Mesendoderm (in vitro differentiated cells): ENCODE measurements at regions not wholly inside any gene's neighbourhood (a gene's known extent, or its start where the extent isn't known, plus 50 kb on each side); places are given as distances from the start of the nearest gene placed in this dataset.

Source experiments
- DNase-seq: peaks from one replicate; pipeline ENCODE4 v3.0.0; 2013
- H2AK5ac ChIP-seq: 2 replicates; pipeline ENCODE4 v1.6.1; 2013; ENCODE audit warnings: low read length, inconsistent platforms
- H2BK120ac ChIP-seq: 2 replicates; pipeline ENCODE4 v1.6.1; 2013; ENCODE audit warnings: low read depth, mild to moderate bottlenecking, low read length, moderate library complexity, mixed read lengths
- H2BK15ac ChIP-seq: replicated peaks from 2 replicates; pipeline ENCODE4 v1.6.1; 2013; ENCODE audit warnings: low read depth, mild to moderate bottlenecking, moderate library complexity
- H2BK5ac ChIP-seq: 2 replicates; pipeline ENCODE4 v1.6.1; 2013; ENCODE audit warnings: low read length, inconsistent platforms
- H3K18ac ChIP-seq: 2 replicates; pipeline ENCODE4 v1.6.1; 2013; ENCODE audit warnings: mild to moderate bottlenecking, low read length, mixed read lengths
- H3K23ac ChIP-seq: one replicate; pipeline ENCODE4 v1.6.1; 2013; ENCODE audit warnings: low read length
- H3K27ac ChIP-seq: 2 replicates; pipeline ENCODE4 v1.5.1; 2013; ENCODE audit warnings: low read depth, mild to moderate bottlenecking, inconsistent platforms, low read length, moderate library complexity
- H3K27me3 ChIP-seq: 2 replicates; pipeline ENCODE4 v1.6.1; 2013; ENCODE audit warnings: low read length, control low read depth, mild to moderate bottlenecking, inconsistent platforms; ENCODE audit not compliant: insufficient read depth, poor library complexity
- H3K36me3 ChIP-seq: 2 replicates; pipeline ENCODE4 v1.6.1; 2013; ENCODE audit warnings: low read length, inconsistent platforms; ENCODE audit not compliant: control insufficient read depth, insufficient read depth
- H3K4ac ChIP-seq: one replicate; pipeline ENCODE4 v1.6.1; 2013; ENCODE audit warnings: low read depth, mild to moderate bottlenecking, low read length, moderate library complexity
- H3K4me1 ChIP-seq: 2 replicates; pipeline ENCODE4 v1.6.1; 2013; ENCODE audit warnings: low read depth, low read length, inconsistent platforms; ENCODE audit not compliant: control insufficient read depth
- H3K4me2 ChIP-seq: 2 replicates; pipeline ENCODE4 v1.6.1; 2013; ENCODE audit warnings: low read length
- H3K4me3 ChIP-seq: 2 replicates; pipeline ENCODE4 v1.5.1; 2013; ENCODE audit warnings: mild to moderate bottlenecking, low read length
- H3K56ac ChIP-seq: one replicate; pipeline ENCODE4 v1.6.1; 2013; ENCODE audit warnings: low read length
- H3K79me1 ChIP-seq: 2 replicates; pipeline ENCODE4 v1.6.1; 2013; ENCODE audit warnings: low read length, inconsistent platforms
- H3K79me2 ChIP-seq: 2 replicates; pipeline ENCODE4 v1.6.1; 2013; ENCODE audit warnings: mild to moderate bottlenecking, low read length; ENCODE audit not compliant: control insufficient read depth, insufficient read depth
- H3K9ac ChIP-seq: 2 replicates; pipeline ENCODE4 v1.6.1; 2013; ENCODE audit warnings: low read length, inconsistent platforms
- H4K5ac ChIP-seq: one replicate; pipeline ENCODE4 v1.6.1; 2013; ENCODE audit warnings: low read length
- H4K8ac ChIP-seq: one replicate; pipeline ENCODE4 v1.6.1; 2013; ENCODE audit warnings: low read depth, mild to moderate bottlenecking, control low read depth, low read length, moderate library complexity
- WGBS: extraction: QIAGEN DNeasy Blood & Tissue Kit; methylation state at CpG from one replicate; pipeline ENCODE4 v1.1.7; 2013; ENCODE audit warnings: low lambda C conversion rate, missing lambda C conversion rate; ENCODE audit not compliant: insufficient coverage; ENCODE audit errors: extremely low coverage; 5-methylcytosine and 5-hydroxymethylcytosine counted together

- H3K18ac ChIP-seq: no peak overlapping the region
- DNase-seq: no peak
- H2BK15ac ChIP-seq: no peak overlapping the region
- H3K36me3 ChIP-seq: no peaks in the 10 kb centered on the region
- H3K4me2 ChIP-seq: no peak overlapping the region
- H3K79me2 ChIP-seq: no peaks in the 10 kb centered on the region
- H3K23ac ChIP-seq: no peak overlapping the region
- no peak overlapping the region for H2BK120ac ChIP-seq
- H3K9ac ChIP-seq: no peak overlapping the region
- no peak overlapping the region for H3K56ac ChIP-seq
- H3K4me1 ChIP-seq: peaks cover 12% of the 10 kb centered on the region
- no peak overlapping the region for H3K4me3 ChIP-seq
- H3K27ac ChIP-seq: no peak overlapping the region
- H2BK5ac ChIP-seq: no peak overlapping the region
- no peak overlapping the region for H4K5ac ChIP-seq
- no peaks in the 10 kb centered on the region for H3K79me1 ChIP-seq
- H2AK5ac ChIP-seq: no peak overlapping the region
- H4K8ac ChIP-seq: no peak overlapping the region
- H3K4ac ChIP-seq: no peak overlapping the region
- no peaks in the 10 kb centered on the region for H3K27me3 ChIP-seq
- no CpG with 5 or more reads among the region's 4 CpGs for WGBS
Measured at GRCh38 chr1:75668813-75669212, 55.7 kb upstream of the ACADM start.

GRCh38 chr1:75671708-75672107, 52.8 kb upstream of the ACADM start:
- Histone ChIP-seq H3K56ac (no peak overlapping the region), H3K18ac (no peak overlapping the region), H3K4me3 (no peak overlapping the region), H2BK15ac (no peak overlapping the region), H2BK120ac (no peak overlapping the region), H4K8ac (no peak overlapping the region), H2AK5ac (no peak overlapping the region), H3K23ac (no peak overlapping the region), H4K5ac (no peak overlapping the region), H3K79me2 (no peaks in the 10 kb centered on the region), H3K27ac (no peak overlapping the region), H2BK5ac (no peak overlapping the region), H3K36me3 (no peaks in the 10 kb centered on the region), H3K4me2 (no peak overlapping the region), H3K9ac (no peak overlapping the region), H3K27me3 (no peaks in the 10 kb centered on the region), H3K79me1 (no peaks in the 10 kb centered on the region), H3K4me1 (peaks cover 12% of the 10 kb centered on the region), H3K4ac (no peak overlapping the region)
- no CpG with 5 or more reads among the region's 4 CpGs for WGBS
- no peak for DNase-seq

- H4K5ac ChIP-seq: no peak overlapping the region
Measured at GRCh38 chr1:75672108-75672507, 52.4 kb upstream of the ACADM start.

GRCh38 chr1:75672528-75673393, 51.7 kb upstream of the ACADM start:
- Histone ChIP-seq H3K4me3 (no peak overlapping the region), H3K27ac (peak overlapping the region; percentile 57), H4K5ac (peak overlapping the region; percentile 36), H2AK5ac (peak overlapping the region; percentile 56), H3K4ac (peak overlapping the region; percentile 75), H2BK120ac (peak overlapping the region; percentile 48), H3K23ac (no peak overlapping the region), H2BK15ac (no peak overlapping the region), H4K8ac (no peak overlapping the region), H3K36me3 (no peaks in the 10 kb centered on the region), H3K18ac (peak overlapping the region; percentile 68), H3K4me1 (peaks cover 12% of the 10 kb centered on the region), H3K56ac (peak overlapping the region; percentile 77), H3K27me3 (no peaks in the 10 kb centered on the region), H3K79me2 (no peaks in the 10 kb centered on the region), H2BK5ac (peak overlapping the region; percentile 61), H3K4me2 (no peak overlapping the region), H3K9ac (no peak overlapping the region), H3K79me1 (no peaks in the 10 kb centered on the region)
- no CpG with 5 or more reads among the region's 3 CpGs for WGBS
- peak; percentile 91 for DNase-seq

More at GRCh38 chr1:75672108-75672507, 52.4 kb upstream of the ACADM start:
- Histone ChIP-seq H3K18ac (peak overlapping the region; percentile 69), H3K27me3 (no peaks in the 10 kb centered on the region), H3K4me2 (no peak overlapping the region), H3K4me3 (no peak overlapping the region), H4K8ac (no peak overlapping the region), H3K27ac (peak overlapping the region; percentile 15), H3K23ac (peak overlapping the region; percentile 29), H3K9ac (no peak overlapping the region), H3K4me1 (peaks cover 12% of the 10 kb centered on the region), H3K56ac (peak overlapping the region; percentile 57), H3K79me2 (no peaks in the 10 kb centered on the region), H2AK5ac (no peak overlapping the region), H2BK120ac (no peak overlapping the region), H2BK5ac (peak overlapping the region; percentile 27), H2BK15ac (no peak overlapping the region), H3K4ac (peak overlapping the region; percentile 5), H3K79me1 (no peaks in the 10 kb centered on the region), H3K36me3 (no peaks in the 10 kb centered on the region)
- WGBS: no CpG with 5 or more reads among the region's 2 CpGs
- peak; percentile 42 for DNase-seq

GRCh38 chr1:75673399-75673798, 51.1 kb upstream of the ACADM start:
- Histone ChIP-seq H3K4me1 (peaks cover 12% of the 10 kb centered on the region), H3K18ac (peak overlapping the region; percentile 68), H4K8ac (no peak overlapping the region), H3K4me2 (no peak overlapping the region), H4K5ac (no peak overlapping the region), H2AK5ac (peak overlapping the region; percentile 61), H3K23ac (no peak overlapping the region), H3K56ac (no peak overlapping the region), H3K4me3 (no peak overlapping the region), H3K27me3 (no peaks in the 10 kb centered on the region), H3K79me1 (no peaks in the 10 kb centered on the region), H3K36me3 (no peaks in the 10 kb centered on the region), H3K4ac (peak overlapping the region; percentile 75), H3K79me2 (no peaks in the 10 kb centered on the region), H2BK5ac (peak overlapping the region; percentile 61), H3K9ac (no peak overlapping the region), H3K27ac (no peak overlapping the region), H2BK120ac (peak overlapping the region; percentile 31), H2BK15ac (no peak overlapping the region)
- DNase-seq: no peak
- WGBS: no CpG with 5 or more reads among the region's 1 CpG
